DMS79 treated with DMSO at 0.1 percent for 48 hours (cell line): ENCODE measurements at regions not wholly inside any gene's neighbourhood (a gene's known extent, or its start where the extent isn't known, plus 50 kb on each side); places are given as distances from the start of the nearest gene placed in this dataset.

Experiments
- DNase-seq: peaks from one replicate; lab custom pipeline; 2025; lab: John Stamatoyannopoulos, UW

DNA sequence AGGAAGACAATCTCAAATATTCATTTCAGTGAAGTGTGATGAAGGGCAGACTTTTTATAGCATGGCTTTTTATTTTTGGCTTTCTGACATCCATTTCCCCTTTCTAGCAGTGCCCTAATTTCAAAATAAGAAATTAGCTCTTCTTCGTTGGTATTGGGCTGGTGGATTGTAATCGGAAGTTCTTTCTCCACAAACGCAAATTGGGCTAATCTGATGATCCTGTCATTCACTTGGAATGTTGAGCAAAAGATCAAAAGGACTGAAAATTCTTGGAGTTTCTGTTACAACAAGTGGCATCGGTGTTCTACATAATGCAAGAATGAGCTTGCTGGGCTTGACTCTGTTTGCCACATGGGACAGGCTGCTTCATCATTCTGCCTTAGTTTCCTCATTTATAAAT is 1182.8 kb downstream of the FLRT2 start:
- DNase-seq = no peak

GRCh38 chr14:86712176-86712575 is 1182.2 kb downstream of the FLRT2 start:
- DNase-seq = peak; percentile 30

DNA sequence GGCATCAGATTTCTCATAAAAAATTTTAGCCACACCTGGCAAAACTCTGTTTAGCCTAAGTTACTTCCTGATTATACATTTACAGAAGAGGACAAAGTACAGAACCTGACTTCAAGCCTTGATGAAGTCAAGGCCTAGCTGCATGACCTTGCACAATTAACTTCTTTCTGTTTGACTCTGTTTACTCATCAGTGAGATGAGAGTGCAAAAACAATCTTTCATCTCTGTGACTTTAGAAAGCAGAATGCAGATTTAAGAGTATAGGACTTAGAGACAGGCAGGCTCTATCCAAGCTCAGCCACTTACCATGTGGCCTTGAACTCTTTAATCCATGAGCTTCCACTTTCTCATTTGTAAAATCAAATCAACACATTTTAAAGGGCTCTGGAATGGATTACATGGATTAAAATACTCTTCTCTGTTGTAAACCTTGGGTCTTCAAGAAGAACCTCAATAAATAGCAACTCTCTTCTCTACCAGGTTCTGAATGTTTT is 1178.9 kb downstream of the FLRT2 start:
- DNase-seq = no peak

DNA sequence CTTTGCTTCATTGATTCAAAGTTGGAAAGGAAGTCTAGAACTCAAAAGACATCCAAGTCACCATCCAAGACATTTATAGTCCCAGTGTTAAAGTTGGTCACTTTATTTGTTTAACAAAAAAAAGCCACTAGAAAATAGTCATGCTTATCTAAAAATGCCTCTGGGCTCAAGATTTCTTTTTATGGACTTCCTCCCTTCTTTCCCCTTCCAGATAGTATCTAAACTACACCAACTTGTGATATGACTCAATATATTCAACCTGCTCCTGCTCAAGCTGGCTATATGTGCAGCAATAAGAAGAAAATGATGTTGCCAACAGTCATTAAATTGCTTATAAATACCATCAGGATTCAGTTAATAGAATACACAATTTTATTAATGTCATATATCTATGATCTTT is 1177.1 kb downstream of the FLRT2 start:
- no peak for DNase-seq

GRCh38 chr14:86683561-86683960 is 1153.6 kb downstream of the FLRT2 start:
- DNase-seq = no peak

DNA sequence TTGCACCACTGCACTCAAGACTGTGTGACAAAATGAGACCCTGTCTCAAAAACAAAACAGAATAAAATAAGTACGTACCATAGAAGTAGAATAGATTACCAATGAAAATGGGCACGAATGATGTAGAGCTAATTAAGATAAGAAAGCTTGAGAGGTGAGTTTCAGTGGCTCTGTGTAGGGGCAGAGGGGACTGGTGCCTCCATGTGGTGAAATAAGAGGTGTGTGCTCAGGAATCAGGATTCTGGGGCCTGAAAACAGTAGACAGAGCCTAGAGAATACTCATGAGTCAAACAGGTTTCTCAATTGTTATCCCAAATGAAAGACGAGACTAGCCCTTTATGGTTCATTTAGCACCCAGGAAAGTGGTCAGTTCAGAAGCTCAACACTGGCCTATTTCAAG is 1145.1 kb downstream of the FLRT2 start:
- DNase-seq = no peak

DNA sequence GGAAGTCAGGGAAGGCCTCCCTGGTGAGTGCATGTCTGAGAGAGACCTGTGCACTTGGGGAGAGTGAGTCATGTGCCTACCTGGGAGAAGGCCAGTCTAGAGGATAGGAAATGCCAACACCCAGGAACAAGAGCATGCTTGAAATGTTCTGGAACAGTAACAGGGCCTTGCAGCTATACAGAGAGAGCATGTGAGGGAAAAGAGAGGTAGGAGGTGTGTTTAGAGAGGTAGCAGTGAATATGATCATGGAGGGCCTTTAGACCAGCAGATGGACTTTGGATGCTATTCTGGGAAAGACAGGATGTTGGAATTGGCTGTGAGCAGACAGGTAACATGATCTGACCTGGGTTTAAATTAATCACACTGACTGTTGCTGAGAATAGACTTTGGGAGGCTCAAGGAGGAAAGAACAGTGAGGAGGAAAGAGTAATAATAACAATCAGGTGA is 1143.6 kb downstream of the FLRT2 start:
- no peak for DNase-seq

DNA sequence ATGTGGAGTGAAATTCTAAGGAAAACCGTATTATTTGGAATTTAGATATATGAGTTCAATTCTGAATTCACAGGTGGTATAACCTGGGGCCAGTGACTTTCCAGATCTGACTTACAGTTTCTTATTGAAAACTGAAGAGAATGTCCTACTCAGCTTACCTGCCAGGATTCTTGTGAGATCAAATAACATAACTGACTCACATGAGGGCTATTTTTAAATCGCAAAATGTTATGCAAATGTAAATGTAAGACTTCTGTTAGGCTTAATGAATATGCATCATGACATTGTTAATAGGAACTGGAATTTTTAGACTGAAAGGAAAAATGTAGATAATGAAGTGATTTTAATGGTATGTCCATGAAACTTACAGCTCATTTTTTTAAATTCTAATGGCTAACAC is 1142.1 kb downstream of the FLRT2 start:
- DNase-seq = no peak

- DNase-seq = no peak
These were observed 1136.0 kb downstream of the FLRT2 start for GRCh38 chr14:86665975-86666374.

DNA sequence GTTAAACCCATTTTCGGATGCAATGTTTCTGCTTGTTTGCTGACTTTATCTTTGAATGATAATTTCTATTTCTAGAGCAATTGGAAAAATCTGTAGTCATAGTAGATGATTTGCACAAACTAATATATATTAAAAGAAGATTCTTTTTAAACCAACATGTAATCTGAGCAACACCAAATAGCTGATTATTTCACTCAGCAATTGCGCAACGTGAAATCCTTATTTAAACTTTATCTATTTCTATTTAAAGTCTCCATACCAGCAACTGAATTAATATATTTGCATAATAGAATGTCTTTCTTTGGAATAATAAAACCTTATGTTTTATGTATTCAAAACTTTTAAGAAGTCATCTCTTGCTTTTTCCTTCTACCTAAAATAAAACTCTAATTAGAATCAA is 1132.4 kb downstream of the FLRT2 start:
- DNase-seq = no peak

- no peak for DNase-seq
These were observed 1124.7 kb downstream of the FLRT2 start for GRCh38 chr14:86654558-86655184.

- DNase-seq = no peak
These were observed 1122.6 kb downstream of the FLRT2 start for GRCh38 chr14:86652526-86652925.

DNA sequence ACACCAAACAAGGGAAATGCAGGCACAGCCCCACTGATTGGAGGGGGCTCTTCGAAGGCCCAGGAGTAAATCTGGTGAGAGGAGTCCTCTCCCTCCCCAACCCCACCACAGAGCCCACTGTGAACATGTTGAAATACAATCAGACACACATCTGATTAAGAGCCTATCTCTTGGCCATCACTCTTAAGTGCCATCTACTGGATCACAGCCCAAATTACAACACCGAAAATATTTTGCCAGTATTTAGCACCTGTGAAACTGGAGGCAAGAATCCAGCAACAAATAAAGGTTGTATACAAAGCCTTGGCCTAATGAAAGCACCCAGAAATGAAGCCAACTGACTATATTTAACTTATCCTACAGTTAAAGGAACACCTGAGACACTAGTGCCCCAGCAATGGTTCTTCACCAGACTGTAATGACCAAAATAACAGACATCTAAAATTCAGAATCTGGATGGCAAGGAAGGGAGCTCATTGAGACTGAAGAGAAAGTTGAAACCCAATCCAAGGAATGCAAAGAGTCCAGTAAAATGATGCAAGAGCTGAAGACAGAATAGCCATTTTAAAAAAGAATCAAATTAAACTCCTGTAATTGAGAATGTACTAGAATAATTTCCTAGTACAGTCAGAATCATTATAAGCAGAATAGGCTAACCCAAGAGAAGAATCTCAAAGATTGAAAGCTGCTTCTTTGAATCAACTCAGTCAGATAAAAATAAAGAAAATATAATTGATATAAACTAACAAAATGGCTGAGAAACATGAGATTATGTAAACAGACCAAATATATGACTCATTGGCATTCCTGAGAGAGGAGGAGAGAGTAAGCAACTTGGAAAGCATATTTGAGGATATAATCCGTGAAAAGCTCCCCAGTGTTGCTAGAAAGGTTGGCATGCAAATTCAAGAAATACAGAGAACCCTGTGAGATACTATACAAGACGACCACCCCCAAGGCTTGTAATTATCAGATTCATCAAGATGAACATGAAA is 1117.0 kb downstream of the FLRT2 start:
- no peak for DNase-seq

DNA sequence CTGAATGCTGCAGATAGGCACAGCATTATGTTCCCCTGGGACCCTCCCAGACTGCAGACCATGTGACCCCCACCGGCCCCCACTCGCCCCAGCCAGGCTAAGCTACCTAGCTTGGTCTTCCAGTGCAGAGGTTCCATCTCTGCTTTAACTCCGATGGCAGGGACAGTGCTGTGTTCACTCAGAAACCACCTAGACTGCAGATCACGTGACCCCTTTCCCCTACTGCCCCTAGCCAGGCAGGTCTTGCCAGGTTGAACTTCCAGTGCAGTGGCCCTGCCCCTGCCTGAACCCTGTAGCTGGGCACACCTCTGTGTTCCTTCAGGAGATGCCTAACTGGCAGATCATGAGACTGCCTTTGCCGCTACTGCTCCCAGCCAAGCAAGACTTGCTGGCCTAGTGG is 1116.2 kb downstream of the FLRT2 start:
- DNase-seq = no peak

- DNase-seq = no peak
These were observed 1111.4 kb downstream of the FLRT2 start for GRCh38 chr14:86641310-86641709.

DNA sequence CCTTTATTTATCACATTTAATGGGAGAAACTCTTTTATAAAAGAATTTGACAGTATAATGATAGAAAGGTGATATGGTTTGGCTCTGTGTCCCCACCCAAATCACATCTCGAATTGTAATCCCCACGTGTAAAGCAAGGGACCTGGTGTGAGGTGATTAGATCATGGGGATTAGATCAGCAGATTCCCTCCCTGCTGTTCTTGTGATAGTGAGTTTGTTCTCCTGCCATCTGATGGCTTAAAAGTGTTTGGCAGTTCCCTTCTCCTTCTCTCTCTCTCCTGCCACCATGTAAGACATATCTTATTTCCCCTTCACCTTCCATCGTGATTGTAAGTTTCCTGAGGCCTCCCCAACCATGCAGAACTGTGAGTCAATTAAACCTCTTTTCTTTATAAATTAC is 1110.3 kb downstream of the FLRT2 start:
- no peak for DNase-seq

- no peak for DNase-seq
These were observed 1109.7 kb downstream of the FLRT2 start for GRCh38 chr14:86639666-86640065.

- no peak for DNase-seq
These were observed 1109.2 kb downstream of the FLRT2 start for GRCh38 chr14:86639146-86639545.

GRCh38 chr14:86627080-86627479 is 1097.1 kb downstream of the FLRT2 start:
- no peak for DNase-seq

GRCh38 chr14:86626530-86626929 is 1096.6 kb downstream of the FLRT2 start:
- no peak for DNase-seq

DNA sequence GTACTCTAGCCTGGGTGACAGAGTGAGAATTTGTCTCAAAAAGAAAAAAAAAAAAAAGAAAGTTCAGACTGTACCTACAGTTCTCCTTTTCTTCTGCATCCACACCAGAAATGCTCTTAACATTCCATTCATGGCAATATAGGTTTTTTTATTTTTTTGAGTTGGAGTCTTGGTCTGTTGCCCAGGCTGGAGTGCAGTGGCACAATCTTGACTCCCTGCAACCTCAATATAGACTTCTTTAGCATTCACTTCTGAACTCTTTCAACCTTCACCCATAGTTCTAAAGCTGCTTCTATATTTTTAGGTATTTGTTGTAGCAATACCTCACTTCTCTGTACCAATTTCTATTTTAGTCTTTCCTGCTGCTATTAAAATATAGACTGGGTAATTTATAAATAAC is 1095.7 kb downstream of the FLRT2 start:
- DNase-seq = no peak

GRCh38 chr14:86619726-86620125 is 1089.8 kb downstream of the FLRT2 start:
- no peak for DNase-seq

GRCh38 chr14:86613786-86614185 is 1083.8 kb downstream of the FLRT2 start:
- no peak for DNase-seq
